ENCODE measurements at regions not wholly inside any gene's neighbourhood (a gene's known extent, or its start where the extent isn't known, plus 50 kb on each side); places are given as distances from the start of the nearest gene placed in this dataset.

GRCh38 chr11:15905366-15906104 is 450.8 kb downstream of the SOX6 start:
- Histone ChIP-seq H3K9ac (no peak overlapping the region), H3K4me1 (no peaks in the 10 kb centered on the region), H3K27me3 (no peaks in the 10 kb centered on the region), H3K27ac (no peak overlapping the region), H3K9me3 (no peaks in the 10 kb centered on the region), H3K4me3 (no peak overlapping the region), H3K4me2 (no peak overlapping the region), H3K36me3 (no peaks in the 10 kb centered on the region), H4K20me1 (no peaks in the 10 kb centered on the region)
- TF ChIP-seq Cebpa-rat (IDR thresholded peaks at IDR 0.05), result no peak

- H3K4me2 ChIP-seq, result no peak overlapping the region
- no peaks in the 10 kb centered on the region for H3K9me3 ChIP-seq
- TF ChIP-seq Cebpa-rat (IDR thresholded peaks at IDR 0.05), result no peak
- no peak overlapping the region for H3K27ac ChIP-seq
- no peak overlapping the region for H3K9ac ChIP-seq
- H3K4me1 ChIP-seq, result no peaks in the 10 kb centered on the region
- no peaks in the 10 kb centered on the region for H3K36me3 ChIP-seq
- no peaks in the 10 kb centered on the region for H3K27me3 ChIP-seq
- H3K4me3 ChIP-seq, result no peak overlapping the region
- no peaks in the 10 kb centered on the region for H4K20me1 ChIP-seq
These were observed 449.8 kb downstream of the SOX6 start for GRCh38 chr11:15906481-15907035.

DNA sequence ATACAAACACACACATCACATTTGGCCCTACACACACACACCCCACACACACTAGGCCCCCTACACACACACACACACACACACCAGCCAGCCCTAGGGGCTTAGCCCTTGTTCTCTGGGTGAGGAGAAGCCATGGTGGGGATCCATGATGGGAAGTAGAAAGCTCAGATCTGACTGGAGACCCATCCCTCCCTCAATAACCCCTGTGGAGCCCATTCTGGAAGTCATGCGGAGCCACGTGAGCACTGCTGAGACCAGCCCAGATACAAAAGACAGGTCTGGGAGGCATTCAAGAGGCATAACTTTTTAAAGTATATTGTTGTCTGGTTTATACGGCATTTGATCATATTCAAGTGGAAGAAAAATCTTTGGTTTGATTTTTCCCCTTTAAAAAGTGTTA is 448.5 kb downstream of the SOX6 start:
- Histone ChIP-seq H4K20me1 (no peaks in the 10 kb centered on the region), H3K9ac (no peak overlapping the region), H3K27ac (no peak overlapping the region), H3K9me3 (no peaks in the 10 kb centered on the region), H3K4me1 (no peaks in the 10 kb centered on the region), H3K4me3 (no peak overlapping the region), H3K36me3 (no peaks in the 10 kb centered on the region), H3K4me2 (no peak overlapping the region), H3K27me3 (no peaks in the 10 kb centered on the region)
- no peak for TF ChIP-seq Cebpa-rat (IDR thresholded peaks at IDR 0.05)

DNA sequence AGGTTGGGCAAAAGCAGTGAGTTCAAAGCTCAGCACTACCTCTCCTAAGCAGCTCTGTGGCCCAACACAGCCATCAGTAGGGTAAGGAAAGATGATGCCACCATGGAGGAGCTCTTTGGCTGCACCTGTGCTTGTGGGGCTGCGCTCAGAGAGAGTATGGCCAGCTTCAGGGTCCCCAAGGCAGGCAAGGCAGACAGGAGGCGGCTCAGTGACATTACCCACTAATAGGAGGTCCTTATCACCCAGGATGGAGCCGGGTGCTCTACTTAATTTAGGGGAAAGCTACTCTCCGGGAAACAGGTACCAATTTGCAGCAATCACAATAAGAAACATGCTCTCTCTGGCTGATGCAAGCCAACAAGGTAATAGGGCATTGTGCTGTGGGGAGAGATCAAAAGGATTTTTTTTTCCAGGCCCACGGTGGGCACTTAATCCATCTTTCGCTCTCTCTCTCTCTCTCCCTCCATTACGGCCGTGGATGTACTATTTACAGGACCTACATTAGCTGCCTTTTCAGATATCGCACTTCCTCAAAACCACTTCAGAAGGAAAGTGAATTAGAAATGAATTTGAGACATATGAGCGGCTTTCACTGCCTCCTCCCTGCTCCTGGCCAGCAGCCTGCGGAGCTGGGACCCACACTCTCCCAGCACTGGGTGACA is 446.3 kb downstream of the SOX6 start:
- Histone ChIP-seq H3K27ac (no peak overlapping the region), H3K36me3 (no peaks in the 10 kb centered on the region), H3K27me3 (no peaks in the 10 kb centered on the region), H3K4me1 (no peaks in the 10 kb centered on the region), H3K4me2 (no peak overlapping the region), H3K4me3 (no peak overlapping the region), H3K9me3 (no peaks in the 10 kb centered on the region), H4K20me1 (no peaks in the 10 kb centered on the region), H3K9ac (no peak overlapping the region)
- no peak for TF ChIP-seq Cebpa-rat (IDR thresholded peaks at IDR 0.05)

DNA sequence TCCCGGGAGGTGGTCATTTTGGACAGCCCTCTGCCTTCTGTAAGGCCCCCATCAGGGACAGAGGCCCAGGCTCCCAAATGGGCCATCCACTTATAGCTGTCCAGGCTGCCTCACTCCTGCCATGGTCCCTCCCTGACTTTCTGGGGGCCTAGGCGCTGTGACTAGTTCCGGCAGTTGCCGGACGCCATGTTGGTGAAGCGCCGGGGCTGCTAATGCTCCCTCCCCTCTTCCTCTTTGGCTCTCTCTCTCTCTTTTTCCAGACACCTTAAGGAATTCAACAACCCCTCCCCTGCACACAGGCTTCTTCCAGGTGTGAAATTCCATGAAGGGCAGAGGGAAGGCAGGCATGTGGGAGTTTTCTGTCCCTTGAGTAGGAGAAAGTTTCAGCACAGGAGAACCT is 445.6 kb downstream of the SOX6 start:
- no peak overlapping the region for H3K4me2 ChIP-seq
- H3K36me3 ChIP-seq, result no peaks in the 10 kb centered on the region
- TF ChIP-seq Cebpa-rat (IDR thresholded peaks at IDR 0.05), result no peak
- H3K27me3 ChIP-seq, result no peaks in the 10 kb centered on the region
- H3K4me3 ChIP-seq, result no peak overlapping the region
- H3K9me3 ChIP-seq, result no peaks in the 10 kb centered on the region
- H3K9ac ChIP-seq, result no peak overlapping the region
- no peaks in the 10 kb centered on the region for H4K20me1 ChIP-seq
- no peak overlapping the region for H3K27ac ChIP-seq
- no peaks in the 10 kb centered on the region for H3K4me1 ChIP-seq

DNA sequence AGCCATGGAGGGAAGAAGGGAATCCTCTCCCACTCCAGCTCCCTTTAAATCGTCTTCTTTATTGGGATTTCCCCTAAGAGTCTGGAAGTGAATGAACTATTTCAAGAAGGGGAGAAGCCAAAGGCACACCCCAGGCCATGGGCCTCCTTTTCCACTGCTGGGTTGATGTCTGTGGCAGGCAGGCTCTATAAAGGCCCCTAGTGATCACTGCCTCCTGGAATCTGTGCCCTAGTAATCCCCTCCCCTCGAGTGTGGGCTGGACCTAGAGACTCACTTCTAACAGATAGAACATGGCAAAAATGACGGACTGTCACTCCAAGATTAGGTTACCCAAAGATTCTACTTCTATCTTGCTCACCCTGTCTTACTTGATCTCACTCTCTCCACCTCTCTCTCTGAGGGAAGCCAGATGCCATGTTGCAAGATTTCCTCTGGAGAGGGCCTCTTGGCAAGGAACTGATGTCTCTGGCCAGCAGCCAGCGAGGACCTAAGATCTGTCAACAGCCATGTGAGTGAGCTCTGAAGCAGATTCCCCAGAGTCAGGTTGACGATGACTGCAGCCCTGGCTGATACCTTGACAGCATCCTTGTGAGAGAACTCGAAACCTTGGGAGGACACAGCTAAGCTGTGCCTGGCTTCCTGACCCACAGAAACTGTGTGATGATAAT is 444.8 kb downstream of the SOX6 start:
- Histone ChIP-seq H3K9me3 (no peaks in the 10 kb centered on the region), H3K27me3 (no peaks in the 10 kb centered on the region), H3K4me2 (no peak overlapping the region), H4K20me1 (no peaks in the 10 kb centered on the region), H3K36me3 (no peaks in the 10 kb centered on the region), H3K27ac (no peak overlapping the region), H3K4me3 (no peak overlapping the region), H3K4me1 (no peaks in the 10 kb centered on the region), H3K9ac (no peak overlapping the region)
- no peak for TF ChIP-seq Cebpa-rat (IDR thresholded peaks at IDR 0.05)

GRCh38 chr11:15912291-15912690 is 444.1 kb downstream of the SOX6 start:
- Histone ChIP-seq H3K36me3 (no peaks in the 10 kb centered on the region), H3K9me3 (no peaks in the 10 kb centered on the region), H3K4me2 (no peak overlapping the region), H3K27ac (no peak overlapping the region), H3K9ac (no peak overlapping the region), H4K20me1 (no peaks in the 10 kb centered on the region), H3K4me3 (no peak overlapping the region), H3K27me3 (no peaks in the 10 kb centered on the region), H3K4me1 (no peaks in the 10 kb centered on the region)
- no peak for TF ChIP-seq Cebpa-rat (IDR thresholded peaks at IDR 0.05)

DNA sequence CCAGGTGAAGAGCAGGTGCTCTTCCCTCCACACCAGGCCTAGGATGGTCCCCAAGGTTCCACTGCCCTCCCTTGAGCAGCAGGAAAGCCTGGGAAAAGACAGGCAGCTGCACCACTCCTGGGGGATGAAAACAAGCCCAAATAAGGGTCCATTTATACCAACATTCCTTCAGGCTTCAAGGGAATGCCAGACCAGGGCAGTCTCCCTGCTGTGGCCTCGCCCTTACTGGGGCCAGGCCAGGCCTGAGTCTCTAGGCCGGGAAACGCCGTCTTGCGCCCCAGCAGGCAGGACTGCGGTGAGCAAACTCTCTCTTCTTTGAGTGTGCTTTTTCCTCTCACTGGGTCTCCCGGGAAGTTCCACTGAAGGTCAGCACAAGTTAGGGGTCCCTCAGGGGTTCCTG is 443.5 kb downstream of the SOX6 start:
- H3K4me1 ChIP-seq, result no peaks in the 10 kb centered on the region
- H3K36me3 ChIP-seq, result no peaks in the 10 kb centered on the region
- no peaks in the 10 kb centered on the region for H3K9me3 ChIP-seq
- no peaks in the 10 kb centered on the region for H4K20me1 ChIP-seq
- H3K4me3 ChIP-seq, result no peak overlapping the region
- no peak overlapping the region for H3K4me2 ChIP-seq
- H3K9ac ChIP-seq, result no peak overlapping the region
- H3K27ac ChIP-seq, result no peak overlapping the region
- no peak for TF ChIP-seq Cebpa-rat (IDR thresholded peaks at IDR 0.05)
- H3K27me3 ChIP-seq, result no peaks in the 10 kb centered on the region

DNA sequence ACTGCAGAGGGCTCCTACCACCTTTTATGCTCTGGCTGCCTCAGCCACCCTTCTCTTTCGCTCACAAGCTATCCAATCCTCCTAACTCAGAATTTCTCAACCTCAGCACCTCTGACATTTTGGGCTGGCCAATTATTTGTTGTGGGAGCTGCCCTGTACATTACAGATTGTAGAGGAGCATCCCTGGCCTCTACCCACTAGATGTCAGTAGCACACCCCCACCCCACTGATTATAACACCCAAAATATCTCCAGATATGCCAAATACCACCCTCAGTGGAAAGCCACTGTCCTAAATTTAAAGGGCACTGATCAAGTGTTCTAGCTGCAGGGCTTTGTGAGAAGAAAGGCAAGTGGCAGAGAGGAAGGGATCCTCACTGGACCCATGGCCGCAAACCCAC is 443.1 kb downstream of the SOX6 start:
- Histone ChIP-seq H3K9ac (no peak overlapping the region), H3K27ac (no peak overlapping the region), H3K9me3 (no peaks in the 10 kb centered on the region), H3K4me2 (no peak overlapping the region), H3K27me3 (no peaks in the 10 kb centered on the region), H3K4me3 (no peak overlapping the region), H4K20me1 (no peaks in the 10 kb centered on the region), H3K36me3 (no peaks in the 10 kb centered on the region), H3K4me1 (no peaks in the 10 kb centered on the region)
- TF ChIP-seq Cebpa-rat (IDR thresholded peaks at IDR 0.05), result no peak

All from BLaER1 (cell line).